ENCODE measurements at regions not wholly inside any gene's neighbourhood (a gene's known extent, or its start where the extent isn't known, plus 50 kb on each side); places are given as distances from the start of the nearest gene placed in this dataset.

DNA sequence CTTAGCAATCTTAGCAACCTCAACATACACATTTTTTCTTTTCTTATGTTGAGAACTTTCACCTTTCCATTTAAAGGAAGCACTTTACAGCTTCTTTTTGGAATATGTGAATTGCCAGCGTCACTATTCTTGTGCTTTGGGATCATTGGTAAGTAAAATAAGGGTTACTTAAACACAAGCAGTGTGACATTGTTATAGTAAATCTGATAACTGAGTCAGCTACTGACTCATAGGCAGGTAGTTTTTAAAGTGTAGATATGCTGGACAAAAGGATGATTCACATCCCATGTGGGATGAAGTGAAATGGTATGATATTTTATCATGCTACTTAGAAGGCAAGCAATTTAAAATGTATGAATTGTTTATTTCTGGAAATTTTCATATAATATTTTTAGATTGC is 637.2 kb downstream of the DCDC2C start:
- TF ChIP-seq EZH2 (IDR thresholded peaks at IDR 0.05; ENCODE audit: insufficient read depth, poor library complexity, severe bottlenecking), result no peak
- TF ChIP-seq EZH2phosphoT487 (IDR thresholded peaks at IDR 0.05; ENCODE audit: insufficient read depth, low read depth), result no peak

All from GM23248 (cell line).